Stimulated activated CD8-positive, alpha-beta memory T cell treated with anti-CD3 and anti-CD28 coated beads, Interleukin-7, amount 100 ng/mL, for 24 hours (primary cell): ENCODE measurements at regions not wholly inside any gene's neighbourhood (a gene's known extent, or its start where the extent isn't known, plus 50 kb on each side); places are given as distances from the start of the nearest gene placed in this dataset.
"Not testable (repeated sequence)": the region's sequence is repeated elsewhere in the genome, so short reads cannot be mapped to it uniquely, and the experiment has no call there.

Experiments
- DNase-seq: peaks from one replicate; pipeline ENCODE4 v3.0.0-alpha.2; 2020; ENCODE audit warnings: low read depth

- no peak for DNase-seq
Observed at GRCh38 chr20:22529150-22530019, 55.0 kb downstream of the FOXA2 start.

DNA sequence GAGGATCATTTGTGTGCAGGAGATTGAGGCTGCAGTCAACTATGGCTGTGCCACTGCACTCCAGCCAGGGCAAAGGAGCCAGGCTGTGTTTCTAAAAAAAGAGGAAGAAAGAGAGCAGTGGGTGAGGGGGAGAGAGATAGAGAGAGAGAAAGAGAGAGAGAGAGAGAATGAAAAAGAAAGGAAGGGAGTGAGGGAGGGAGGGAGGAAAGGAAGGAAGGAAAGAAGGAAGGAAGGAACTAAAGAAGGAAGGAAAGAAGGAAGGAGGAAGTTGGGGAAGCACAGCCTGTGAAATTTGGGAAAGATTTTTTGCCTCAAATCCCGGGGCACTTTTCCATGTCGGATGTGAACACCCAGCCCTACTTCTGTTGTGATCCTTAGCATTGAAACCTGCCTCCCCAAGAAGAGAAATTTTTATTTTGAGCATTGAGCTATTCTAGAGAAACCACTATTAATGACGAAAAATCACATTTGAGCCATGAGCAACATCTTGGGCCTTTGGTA is 57.8 kb downstream of the FOXA2 start:
- no peak for DNase-seq

- no peak for DNase-seq
Observed at GRCh38 chr20:22525821-22526220, 58.6 kb downstream of the FOXA2 start.

GRCh38 chr20:22525069-22525820 is 59.1 kb downstream of the FOXA2 start:
- DNase-seq, result no peak

- DNase-seq, result no peak
Observed at GRCh38 chr20:22524393-22525015, 59.9 kb downstream of the FOXA2 start.

DNA sequence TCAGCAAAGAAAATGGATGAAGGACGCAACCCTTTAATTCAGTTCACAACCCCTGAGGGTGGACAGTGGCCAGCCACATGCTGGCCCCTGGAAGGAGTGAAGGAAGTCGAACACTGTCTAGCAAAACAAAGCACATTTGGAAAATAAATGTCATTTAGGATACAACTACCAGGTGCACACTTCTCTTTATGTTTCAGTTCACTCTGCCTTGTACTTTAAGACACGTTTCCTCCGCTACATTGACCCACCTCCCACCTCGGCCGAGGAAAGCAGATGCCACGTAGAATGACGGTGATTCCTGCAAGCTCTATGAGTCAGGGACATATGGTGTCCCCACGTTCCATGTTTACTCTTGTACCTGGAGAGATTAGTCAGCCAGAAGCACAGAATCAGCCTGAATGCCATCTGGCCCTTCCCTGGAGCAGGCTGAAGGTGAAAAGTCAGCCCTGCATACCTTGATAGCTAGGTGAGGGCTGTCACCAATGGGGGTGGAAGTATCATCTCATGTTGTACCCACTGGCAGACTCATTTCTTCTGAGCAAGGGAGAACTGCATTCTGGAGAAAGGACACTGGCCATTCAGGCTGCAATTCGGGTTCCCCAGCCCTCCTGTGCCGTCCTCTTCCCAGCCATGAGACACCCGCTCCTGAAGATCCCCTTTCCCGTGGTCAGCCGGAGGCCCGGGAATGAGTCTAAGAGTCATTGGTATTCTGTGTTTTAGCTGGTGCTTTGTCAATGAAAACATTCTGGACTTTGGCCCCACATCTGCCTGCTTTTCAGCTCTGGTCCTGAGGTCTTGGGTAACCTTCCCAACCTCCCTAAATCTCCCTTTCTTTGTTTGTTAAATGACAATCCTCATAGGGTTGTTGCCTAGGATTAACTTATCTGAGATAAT is 60.6 kb downstream of the FOXA2 start:
- no peak for DNase-seq

GRCh38 chr20:22523128-22523498 is 61.3 kb downstream of the FOXA2 start:
- DNase-seq, result no peak

- DNase-seq, result no peak
Observed at GRCh38 chr20:22522701-22523100, 61.7 kb downstream of the FOXA2 start.

DNA sequence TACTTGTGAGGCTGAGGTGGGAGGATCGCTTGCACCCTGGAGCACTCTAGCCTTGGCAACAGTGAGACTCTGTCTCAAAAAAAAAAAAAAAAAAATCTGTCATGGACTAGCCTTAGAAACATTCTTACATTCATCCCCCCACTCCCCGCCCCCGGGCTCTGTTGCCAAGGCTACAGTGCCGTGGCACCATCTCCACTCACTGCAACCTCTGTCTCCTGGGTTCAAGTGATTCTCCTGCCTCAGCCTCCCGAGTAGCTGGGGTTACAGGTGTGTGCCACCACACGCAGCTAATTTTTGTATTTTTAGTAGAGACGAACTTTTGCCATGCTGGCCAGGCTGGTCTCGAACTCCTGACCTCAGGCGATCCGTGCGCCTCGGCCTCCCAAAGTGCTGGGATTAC is 62.4 kb downstream of the FOXA2 start:
- DNase-seq, result not testable (repeated sequence)

DNA sequence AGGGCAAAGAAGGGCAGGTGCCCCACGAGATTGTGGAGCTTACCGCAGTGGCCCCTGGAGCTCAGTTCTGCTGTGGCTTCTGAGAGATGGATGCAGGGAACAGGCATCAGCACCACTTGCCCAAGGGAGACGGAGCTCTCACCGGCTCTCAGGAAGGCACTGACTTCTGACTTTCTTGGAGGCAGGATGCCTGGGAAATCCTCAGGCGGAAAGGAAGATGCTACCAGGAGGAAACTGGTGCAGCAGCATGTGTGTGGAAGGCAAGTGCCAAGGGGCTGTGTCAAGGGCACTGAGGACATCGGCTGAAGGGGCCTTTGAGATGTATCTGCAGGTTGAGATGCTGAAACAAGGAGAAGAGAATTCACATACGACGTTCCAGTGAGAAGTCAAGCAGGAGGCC is 64.0 kb downstream of the FOXA2 start:
- no peak for DNase-seq

GRCh38 chr20:22515264-22515663 is 69.1 kb downstream of the FOXA2 start:
- DNase-seq, result no peak

- no peak for DNase-seq
Observed at GRCh38 chr20:22513574-22513973, 70.8 kb downstream of the FOXA2 start.

DNA sequence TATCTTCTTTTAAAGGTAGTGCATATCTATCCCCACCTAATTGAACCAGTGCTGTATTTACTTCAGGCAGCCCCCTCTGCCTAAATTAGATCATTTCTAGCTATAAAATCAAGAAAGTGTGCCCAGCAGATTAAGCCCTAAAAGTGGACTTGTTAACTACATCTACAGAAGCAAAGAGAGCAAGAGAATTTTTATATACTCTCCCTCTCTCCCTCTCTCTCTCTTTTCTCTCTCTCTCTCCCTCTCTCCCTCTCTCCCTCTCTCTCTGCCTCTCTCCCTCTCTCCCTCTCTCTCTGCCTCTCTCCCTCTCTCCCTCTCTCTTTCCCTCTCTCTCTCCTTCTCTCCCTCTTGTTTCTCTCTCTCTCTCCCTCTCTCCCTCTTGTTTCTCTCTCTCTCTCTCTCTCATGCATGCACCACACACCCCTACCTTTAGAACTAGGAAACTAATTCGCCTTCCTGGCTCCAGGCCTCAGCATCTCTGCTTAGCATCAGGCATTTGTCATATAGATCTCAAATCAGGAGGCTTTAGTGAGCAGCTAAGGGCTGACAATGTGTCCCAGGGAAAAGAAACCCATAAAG is 71.4 kb downstream of the FOXA2 start:
- no peak for DNase-seq

GRCh38 chr20:22511943-22512910 is 72.1 kb downstream of the FOXA2 start:
- no peak for DNase-seq

DNA sequence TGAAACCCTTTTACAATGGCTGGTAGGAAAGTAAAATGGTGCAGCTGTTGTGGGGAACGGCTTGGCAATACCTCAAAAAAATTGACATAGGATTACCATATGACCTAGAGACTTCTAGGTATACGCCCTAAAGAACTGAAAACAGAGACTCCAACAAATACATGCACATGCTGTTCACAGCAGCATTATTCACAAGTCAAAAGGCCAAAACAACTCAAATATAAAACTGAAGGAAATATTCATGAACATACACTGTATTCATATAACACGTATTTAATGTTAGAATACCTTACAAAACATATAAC is 74.6 kb downstream of the FOXA2 start:
- DNase-seq, result no peak

DNA sequence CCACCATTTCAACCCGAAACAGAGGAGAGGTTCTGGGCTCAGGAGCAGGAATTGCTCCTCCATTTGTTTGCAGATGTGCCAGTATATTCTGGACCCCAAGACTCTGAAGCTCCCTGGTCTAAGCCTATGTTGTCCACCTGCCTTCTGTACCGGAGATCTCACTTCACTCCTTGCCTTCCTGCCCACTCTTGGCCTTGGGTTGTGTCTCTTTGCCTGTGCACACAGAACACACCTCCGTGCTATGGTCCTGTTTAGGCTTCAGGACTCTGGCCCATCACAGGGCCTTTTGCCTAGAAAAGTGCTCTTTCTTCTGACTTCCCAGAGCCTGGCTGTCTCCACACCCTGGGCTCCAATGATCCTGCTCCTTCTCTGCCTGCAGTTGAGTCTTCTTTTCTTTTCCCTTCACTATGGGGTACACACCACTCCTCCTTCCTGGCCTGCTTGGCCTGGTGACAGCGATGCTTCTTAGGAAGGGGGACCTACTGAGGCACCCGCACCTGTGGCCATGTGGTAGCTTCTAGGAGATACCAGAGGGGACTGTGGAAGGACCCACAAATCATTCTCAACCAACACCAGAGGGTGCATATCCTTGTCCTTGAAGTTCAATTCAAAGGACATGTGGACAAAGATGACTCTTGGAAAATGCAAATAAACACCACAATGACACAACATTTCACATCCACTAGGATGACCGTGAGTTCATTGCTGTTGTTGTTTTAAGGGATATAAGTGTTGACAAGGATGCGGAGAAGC is 75.1 kb downstream of the FOXA2 start:
- DNase-seq, result no peak

- no peak for DNase-seq
Observed at GRCh38 chr20:22508426-22508825, 75.9 kb downstream of the FOXA2 start.

DNA sequence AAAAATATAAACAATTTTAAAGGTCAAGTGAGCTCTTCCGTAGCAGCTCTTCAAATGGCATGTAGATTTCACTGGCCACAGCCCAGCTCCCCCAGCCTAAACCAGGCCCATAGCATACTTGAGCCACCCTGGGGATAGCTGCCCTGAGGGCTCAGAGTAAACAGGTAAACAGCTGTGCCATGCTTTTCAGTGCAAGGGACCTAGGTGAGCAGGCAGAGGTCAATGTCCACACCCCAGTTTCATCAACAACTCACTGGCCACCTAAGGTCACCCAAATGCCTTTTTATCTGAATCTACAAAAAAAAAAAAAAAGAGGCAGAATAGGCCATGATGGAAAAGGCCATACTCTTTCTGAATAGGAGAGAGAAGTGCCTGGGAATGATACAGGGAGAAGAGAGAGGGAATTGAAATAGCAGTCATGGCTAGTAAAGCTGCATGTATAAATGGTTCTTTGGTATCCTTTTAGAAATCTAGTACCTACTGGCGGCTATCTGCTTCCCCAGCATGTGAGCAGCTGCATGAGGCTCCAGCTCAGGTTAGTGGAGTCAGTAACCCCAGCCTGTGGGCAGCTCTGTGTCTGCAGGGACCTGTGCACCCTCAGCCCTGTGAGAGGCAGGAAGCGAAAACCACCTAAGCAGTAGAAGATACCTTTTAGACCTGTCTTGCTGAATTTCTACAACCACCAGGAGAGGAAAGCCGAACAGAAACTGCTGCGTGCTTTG is 77.0 kb downstream of the FOXA2 start:
- no peak for DNase-seq

GRCh38 chr20:22506827-22507226 is 77.5 kb downstream of the FOXA2 start:
- no peak for DNase-seq
